DND-41 (cell line): ENCODE measurements at regions not wholly inside any gene's neighbourhood (a gene's known extent, or its start where the extent isn't known, plus 50 kb on each side); places are given as distances from the start of the nearest gene placed in this dataset.
A peak's percentile ranks its signal among the peaks of the same experiment; 100 is the strongest.
"Not testable (repeated sequence)": the region's sequence is repeated elsewhere in the genome, so short reads cannot be mapped to it uniquely, and the experiment has no call there.

ENCODE experiments used
- ATAC-seq: fragments of 200-7000 bp; cut with Tn5 transposase; 3 replicates; pipeline ENCODE4 v1.9.1; 2021; ENCODE audit warnings: low read depth; ENCODE audit not compliant: insufficient read depth
- DNase-seq: peaks from one replicate; pipeline ENCODE4 v3.0.0-alpha.2; 2020
- H2AFZ ChIP-seq: 2 replicates; pipeline ENCODE4 v1.6.0; 2012; ENCODE audit warnings: low read depth, low read length
- H3K27ac ChIP-seq: 2 replicates; pipeline ENCODE4 v1.5.1; 2012; ENCODE audit warnings: low read length, inconsistent platforms
- H3K27me3 ChIP-seq: fragments of 200-600 bp; sonication (generic); 2 replicates; pipeline ENCODE4 v1.6.0; 2012; ENCODE audit warnings: low read length, mild to moderate bottlenecking, inconsistent platforms; ENCODE audit not compliant: insufficient read depth, poor library complexity
- H3K36me3 ChIP-seq: 2 replicates; pipeline ENCODE4 v1.5.1; 2012; ENCODE audit warnings: low read length, inconsistent platforms; ENCODE audit not compliant: insufficient read depth
- H3K4me1 ChIP-seq: 2 replicates; pipeline ENCODE4 v1.5.1; 2012; ENCODE audit warnings: mild to moderate bottlenecking, low read length; ENCODE audit not compliant: insufficient read depth
- H3K4me2 ChIP-seq: 2 replicates; pipeline ENCODE4 v1.6.0; 2012; ENCODE audit warnings: mild to moderate bottlenecking, moderate library complexity, low read length, inconsistent platforms; ENCODE audit not compliant: insufficient read depth
- H3K4me3 ChIP-seq, 2 experiments: fragments of 200-600 bp in 1 of 2; shearing (Covaris generic) in 1 of 2; 2 replicates each; pipeline ENCODE4 v1.5.1; 2012 to 2016; ENCODE audit warnings: inconsistent platforms in 2 of 2, low read length in 2 of 2, mild to moderate bottlenecking in 2 of 2, low read depth in 1 of 2, moderate library complexity in 1 of 2
- H3K79me2 ChIP-seq: 2 replicates; pipeline ENCODE4 v1.6.0; 2012; ENCODE audit warnings: low read length, inconsistent platforms; ENCODE audit not compliant: insufficient read depth
- H3K9ac ChIP-seq: 2 replicates; pipeline ENCODE4 v1.6.0; 2012; ENCODE audit warnings: low read depth, mild to moderate bottlenecking, inconsistent platforms, low read length, moderate library complexity
- H3K9me3 ChIP-seq: 2 replicates; pipeline ENCODE4 v1.5.1; 2012; ENCODE audit warnings: low read length, moderate library complexity, mild to moderate bottlenecking, inconsistent platforms; ENCODE audit not compliant: insufficient read depth, severe bottlenecking
- H4K20me1 ChIP-seq: 2 replicates; pipeline ENCODE4 v1.6.0; 2012; ENCODE audit warnings: low read length; ENCODE audit not compliant: insufficient read depth
- EZH2 ChIP-seq: IDR thresholded peaks from 3 replicates; pipeline ENCODE4 v1.6.1; 2012; ENCODE audit warnings: borderline replicate concordance, low read depth, mild to moderate bottlenecking, moderate library complexity, low read length, inconsistent platforms; ENCODE audit not compliant: severe bottlenecking
- TF ChIP-seq, protein P1 (sequence below): IDR thresholded peaks from 2 replicates; pipeline ENCODE4 v1.5.1; 2012; ENCODE audit warnings: borderline replicate concordance, low read length, moderate library complexity, mild to moderate bottlenecking; ENCODE audit not compliant: poor library complexity, severe bottlenecking; ENCODE audit errors: extremely low read depth

DNA sequence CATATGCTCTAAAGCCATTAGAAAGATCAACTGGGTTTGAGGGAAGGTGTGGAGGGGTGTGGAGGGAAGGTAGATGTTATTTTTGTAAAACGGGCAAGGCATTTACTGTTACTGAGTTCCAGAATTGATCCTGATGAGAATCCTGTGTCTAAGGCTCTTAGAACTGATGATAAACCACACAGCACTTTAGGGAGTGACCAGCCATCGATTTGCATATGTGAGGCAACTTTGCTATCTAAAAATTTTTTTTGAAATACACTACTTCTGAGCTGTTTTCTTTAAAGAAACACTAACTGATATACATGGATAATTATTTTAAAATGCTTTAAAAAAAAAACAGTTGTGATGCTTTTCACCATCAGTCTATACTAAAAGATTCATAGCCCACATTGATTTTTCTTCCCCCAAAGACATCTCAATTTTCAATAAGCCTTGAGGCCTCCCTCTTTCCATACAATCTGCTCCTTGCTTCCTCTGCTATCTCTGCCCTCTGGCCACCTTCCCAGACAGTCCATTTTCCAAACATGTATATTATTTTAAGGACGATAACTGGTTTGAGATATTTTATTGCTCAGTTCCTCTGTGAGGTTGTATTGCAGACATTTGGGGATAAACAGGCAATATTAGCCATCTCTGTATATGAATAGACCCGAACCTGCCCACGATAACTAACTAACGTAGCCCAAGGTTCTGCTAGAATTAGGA is 265.9 kb downstream of the EFCAB11 start:
- H3K27ac ChIP-seq = no peak overlapping the region
- DNase-seq (no peak), ATAC-seq (no peak)
- H3K36me3 ChIP-seq = no peaks in the 10 kb centered on the region
- no peaks in the 10 kb centered on the region for H3K4me1 ChIP-seq
- H3K4me3 ChIP-seq = no peak overlapping the region
- no peaks in the 10 kb centered on the region for H4K20me1 ChIP-seq
- TF ChIP-seq, protein P1, sequence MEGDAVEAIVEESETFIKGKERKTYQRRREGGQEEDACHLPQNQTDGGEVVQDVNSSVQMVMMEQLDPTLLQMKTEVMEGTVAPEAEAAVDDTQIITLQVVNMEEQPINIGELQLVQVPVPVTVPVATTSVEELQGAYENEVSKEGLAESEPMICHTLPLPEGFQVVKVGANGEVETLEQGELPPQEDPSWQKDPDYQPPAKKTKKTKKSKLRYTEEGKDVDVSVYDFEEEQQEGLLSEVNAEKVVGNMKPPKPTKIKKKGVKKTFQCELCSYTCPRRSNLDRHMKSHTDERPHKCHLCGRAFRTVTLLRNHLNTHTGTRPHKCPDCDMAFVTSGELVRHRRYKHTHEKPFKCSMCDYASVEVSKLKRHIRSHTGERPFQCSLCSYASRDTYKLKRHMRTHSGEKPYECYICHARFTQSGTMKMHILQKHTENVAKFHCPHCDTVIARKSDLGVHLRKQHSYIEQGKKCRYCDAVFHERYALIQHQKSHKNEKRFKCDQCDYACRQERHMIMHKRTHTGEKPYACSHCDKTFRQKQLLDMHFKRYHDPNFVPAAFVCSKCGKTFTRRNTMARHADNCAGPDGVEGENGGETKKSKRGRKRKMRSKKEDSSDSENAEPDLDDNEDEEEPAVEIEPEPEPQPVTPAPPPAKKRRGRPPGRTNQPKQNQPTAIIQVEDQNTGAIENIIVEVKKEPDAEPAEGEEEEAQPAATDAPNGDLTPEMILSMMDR = no peak
- TF ChIP-seq EZH2 = no peak
- no peak overlapping the region for H3K9ac ChIP-seq
- no peaks in the 10 kb centered on the region for H3K79me2 ChIP-seq
- no peak overlapping the region for H3K4me2 ChIP-seq
- no peaks in the 10 kb centered on the region for H3K27me3 ChIP-seq
- peaks cover 11% of the 10 kb centered on the region for H3K9me3 ChIP-seq
- no peak overlapping the region for H2AFZ ChIP-seq

DNA sequence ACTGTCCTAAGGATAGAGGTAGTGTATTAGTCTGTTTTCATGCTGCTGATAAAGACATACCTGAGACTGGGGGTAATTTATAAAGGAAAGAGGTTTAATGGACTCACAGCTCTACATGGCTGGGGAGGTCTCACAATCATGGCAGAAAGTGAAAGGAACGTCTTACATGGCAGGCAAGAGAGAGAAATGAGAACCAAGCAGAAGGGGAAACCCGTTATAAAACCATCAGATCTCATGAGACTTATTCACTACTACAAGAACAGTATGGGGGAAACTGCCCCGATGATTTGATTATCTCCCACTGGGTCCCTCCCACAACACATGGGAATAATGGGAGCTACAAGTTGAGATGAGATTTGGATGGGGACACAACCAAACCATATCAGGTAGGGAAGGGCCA is 267.4 kb downstream of the EFCAB11 start:
- not testable (repeated sequence) for H3K27ac ChIP-seq, DNase-seq, H4K20me1 ChIP-seq, H3K4me3 ChIP-seq, H3K4me2 ChIP-seq, H3K4me1 ChIP-seq, H2AFZ ChIP-seq, ATAC-seq, H3K27me3 ChIP-seq, H3K9ac ChIP-seq, H3K79me2 ChIP-seq, H3K36me3 ChIP-seq
- peaks cover 24% of the 10 kb centered on the region for H3K9me3 ChIP-seq

- H2AFZ ChIP-seq = no peak overlapping the region
- H3K9ac ChIP-seq = no peak overlapping the region
- no peaks in the 10 kb centered on the region for H3K27me3 ChIP-seq
- no peak overlapping the region for H3K27ac ChIP-seq
- peaks cover 24% of the 10 kb centered on the region for H3K9me3 ChIP-seq
- H3K4me2 ChIP-seq = no peak overlapping the region
- no peaks in the 10 kb centered on the region for H3K36me3 ChIP-seq
- TF ChIP-seq, protein P1 = no peak
- no peak for TF ChIP-seq EZH2
- H3K4me3 ChIP-seq = no peak overlapping the region
- DNase-seq (no peak), ATAC-seq (no peak)
- no peaks in the 10 kb centered on the region for H3K79me2 ChIP-seq
- H3K4me1 ChIP-seq = peaks cover 26% of the 10 kb centered on the region
- H4K20me1 ChIP-seq = no peaks in the 10 kb centered on the region
These were observed 267.1 kb upstream of the FOXN3 start for GRCh38 chr14:89684139-89684538.

GRCh38 chr14:89681086-89682018 is 264.3 kb upstream of the FOXN3 start:
- H3K4me2 ChIP-seq = peak overlapping the region; percentile 10
- peak; percentile 93 for ATAC-seq
- TF ChIP-seq, protein P1 = no peak

More at GRCh38 chr14:89681086-89682018, 264.3 kb upstream of the FOXN3 start:
- Histone ChIP-seq H3K79me2 (no peaks in the 10 kb centered on the region), H4K20me1 (no peaks in the 10 kb centered on the region), H2AFZ (0 out of 2 replicates have a peak overlapping the region, but pooled peaks have one; percentile 57), H3K27me3 (no peaks in the 10 kb centered on the region), H3K4me1 (peaks cover 26% of the 10 kb centered on the region), H3K4me3 (no peak overlapping the region), H3K9me3 (peaks cover 24% of the 10 kb centered on the region), H3K9ac (no peak overlapping the region), H3K27ac (peak overlapping the region; percentile 43), H3K36me3 (no peaks in the 10 kb centered on the region)
- peak; percentile 46 for DNase-seq
